GM19452 (cell line): ENCODE measurements at regions not wholly inside any gene's neighbourhood (a gene's known extent, or its start where the extent isn't known, plus 50 kb on each side); places are given as distances from the start of the nearest gene placed in this dataset.

Source experiments
- ATAC-seq: cut with Tn5 transposase; IDR thresholded peaks from one replicate; pipeline ENCODE4 v1.9.1; 2021; ENCODE audit not compliant: unreplicated experiment

DNA sequence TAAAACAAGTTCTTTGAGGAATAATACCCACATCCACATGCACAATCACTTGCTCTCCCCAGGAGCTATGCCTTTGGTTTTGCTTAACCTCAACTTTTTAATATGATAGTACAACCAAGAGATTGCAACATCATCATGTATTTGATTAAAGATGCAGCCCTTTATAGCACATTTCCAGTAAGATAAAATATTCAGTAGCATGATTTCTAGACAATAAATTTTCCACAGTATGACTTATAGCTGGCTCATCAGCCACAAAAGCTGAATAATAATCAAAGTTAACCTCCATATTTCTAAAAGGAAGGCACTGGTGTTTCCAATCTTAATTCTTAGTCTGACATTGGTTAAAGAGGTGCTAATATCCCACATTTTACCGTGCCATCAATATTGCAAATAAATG lies 622.5 kb downstream of the TBL1XR1 start:
- no peak for ATAC-seq

DNA sequence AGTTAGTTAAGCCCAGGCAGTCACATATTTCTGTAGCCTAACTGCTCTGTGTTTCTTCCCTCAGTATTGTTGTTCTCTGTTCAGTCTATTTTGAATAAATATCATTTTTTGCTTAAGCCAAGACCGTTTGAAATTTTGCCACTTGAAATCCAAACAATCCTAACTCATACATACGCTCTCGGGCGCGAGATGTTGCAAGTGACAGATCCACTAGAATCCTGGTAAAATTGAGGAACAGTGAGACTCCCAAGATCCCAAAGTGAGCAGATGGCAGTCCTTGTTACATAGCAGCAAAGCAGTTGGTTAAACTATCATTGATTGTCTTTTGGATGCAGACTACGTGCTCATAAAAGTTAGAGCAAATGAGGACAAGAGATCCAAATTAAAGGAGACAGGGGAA lies 625.4 kb downstream of the TBL1XR1 start:
- ATAC-seq = no peak

DNA sequence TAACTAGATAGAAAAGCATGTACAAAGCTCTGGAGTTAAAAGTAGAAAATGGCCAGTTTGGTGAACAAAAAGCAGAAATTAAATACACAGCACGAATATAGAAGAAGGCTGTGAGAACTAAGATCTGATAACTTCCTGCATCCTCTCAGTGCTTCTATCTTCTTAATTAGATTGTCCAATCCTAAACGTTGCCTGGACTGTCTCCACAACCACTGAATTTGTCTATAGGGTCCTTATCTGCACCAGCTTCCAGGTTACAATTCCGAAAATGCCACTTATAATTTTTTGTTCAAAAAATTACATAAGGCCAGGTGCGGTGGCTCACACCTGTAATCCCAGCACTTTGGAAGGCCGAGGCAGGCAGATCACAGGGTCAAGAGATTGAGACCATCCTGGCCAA lies 626.3 kb downstream of the TBL1XR1 start:
- no peak for ATAC-seq

DNA sequence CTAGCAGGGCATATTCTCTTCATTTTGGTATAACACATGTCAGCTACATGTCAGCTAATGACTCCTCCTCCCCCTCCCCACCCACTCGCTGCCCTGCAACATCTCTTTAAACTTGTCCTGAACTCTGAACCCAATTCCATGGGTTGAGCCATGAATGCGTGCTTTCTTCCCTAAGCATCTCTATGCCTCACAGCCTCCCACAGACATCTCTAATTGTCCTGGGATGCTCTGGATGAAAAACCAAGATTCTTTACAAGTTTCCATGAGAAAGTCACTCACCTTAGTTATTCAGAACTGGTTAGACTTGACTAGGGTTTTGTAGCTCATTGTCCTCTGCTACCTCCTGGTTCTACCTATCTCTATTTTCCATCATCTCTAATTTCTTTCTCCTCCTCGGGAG lies 629.1 kb downstream of the TBL1XR1 start:
- ATAC-seq = no peak

DNA sequence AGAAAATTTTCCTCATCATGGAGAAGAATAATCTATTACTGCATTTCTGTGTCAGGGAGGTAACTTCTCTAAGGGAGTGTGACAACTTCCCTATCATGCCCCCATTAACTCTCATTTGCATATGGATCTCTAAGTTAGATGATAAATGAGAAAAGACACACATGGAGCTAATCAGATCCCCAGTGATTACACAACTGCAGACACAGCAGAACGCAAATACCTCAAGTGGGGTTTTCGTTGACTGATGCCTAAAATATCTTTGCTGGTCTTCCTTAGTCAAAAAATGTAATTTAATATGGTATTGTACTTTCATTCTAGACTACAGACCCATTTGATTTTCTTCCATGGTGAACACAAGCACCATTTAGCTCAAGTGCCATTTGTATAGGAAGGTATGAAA lies 630.5 kb downstream of the TBL1XR1 start:
- ATAC-seq = no peak

DNA sequence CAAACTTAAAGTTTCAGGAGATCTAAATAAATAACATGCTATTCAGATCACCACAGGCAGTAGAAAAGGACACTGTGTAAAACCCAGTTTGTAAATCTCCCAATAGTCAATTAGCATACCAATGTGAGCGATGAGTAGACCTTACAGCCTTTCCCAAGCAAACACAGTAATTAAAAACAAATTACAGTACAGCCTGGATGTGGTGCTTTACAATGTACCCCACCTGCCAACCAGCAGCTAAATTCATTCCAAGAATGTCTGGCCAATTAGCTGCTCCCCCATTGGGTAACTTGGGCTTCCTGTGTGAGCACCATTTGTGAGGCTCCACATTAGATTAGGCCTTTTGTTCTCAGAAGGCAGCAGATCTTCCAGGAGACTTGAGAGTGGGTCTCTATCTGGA lies 635.0 kb downstream of the TBL1XR1 start:
- ATAC-seq = no peak

DNA sequence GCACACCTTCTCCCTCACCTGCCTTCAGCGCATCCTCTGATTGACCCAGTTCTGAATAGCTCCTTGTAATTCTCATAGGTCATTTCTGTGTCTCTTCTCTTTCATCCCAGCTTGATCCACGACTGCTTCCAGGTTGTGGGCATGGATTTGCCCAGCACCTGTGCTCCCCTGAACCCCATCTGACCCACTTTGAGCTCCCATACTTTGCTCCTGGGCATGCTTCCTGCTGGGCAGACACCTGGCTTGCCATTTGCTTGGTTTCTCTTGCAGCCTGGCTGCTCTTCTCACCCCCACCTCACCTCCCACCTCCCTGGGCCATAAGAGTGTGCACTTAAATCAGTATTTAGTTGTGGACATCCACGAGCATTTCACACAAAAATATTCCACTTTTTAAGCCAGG lies 635.5 kb downstream of the TBL1XR1 start:
- no peak for ATAC-seq

DNA sequence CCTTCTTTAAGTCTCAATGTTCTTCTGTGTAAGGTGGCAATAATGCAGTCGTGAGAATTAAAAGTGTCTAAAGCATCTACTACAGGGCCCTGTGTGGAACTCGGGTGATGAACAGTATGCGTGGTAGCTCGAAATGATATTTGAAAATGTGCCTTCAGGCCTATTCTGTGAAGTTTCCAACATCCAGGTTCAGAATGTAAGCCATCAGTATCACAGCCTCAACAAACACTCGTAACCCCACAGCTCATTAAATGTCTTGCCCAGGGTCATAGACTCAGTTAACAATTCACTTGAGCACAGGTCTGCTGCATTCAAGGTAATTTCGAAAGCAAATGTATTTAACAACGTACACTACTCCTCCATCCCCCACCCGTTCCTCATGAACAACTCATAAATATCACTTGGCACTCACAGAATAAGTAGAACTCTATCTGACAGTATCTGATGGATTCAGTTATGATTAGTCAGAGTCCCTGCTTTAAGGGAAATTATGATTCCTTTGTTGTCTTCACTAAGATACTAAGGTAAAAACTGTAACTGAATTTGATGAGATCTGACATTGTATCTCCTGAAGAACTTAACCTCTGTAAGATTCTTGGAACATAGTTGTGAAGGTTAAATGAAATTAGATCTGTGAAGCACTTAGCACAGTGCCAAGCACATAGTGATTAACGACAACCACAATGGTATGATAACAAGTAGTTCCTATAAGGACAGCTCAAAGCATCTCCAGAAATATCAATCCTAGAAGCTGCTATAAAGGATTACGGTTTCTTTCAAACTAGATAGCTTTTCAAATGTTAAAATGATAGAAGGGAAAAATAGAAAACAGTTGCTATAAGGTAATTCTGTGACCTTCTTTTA lies 642.3 kb downstream of the TBL1XR1 start:
- ATAC-seq = no peak

DNA sequence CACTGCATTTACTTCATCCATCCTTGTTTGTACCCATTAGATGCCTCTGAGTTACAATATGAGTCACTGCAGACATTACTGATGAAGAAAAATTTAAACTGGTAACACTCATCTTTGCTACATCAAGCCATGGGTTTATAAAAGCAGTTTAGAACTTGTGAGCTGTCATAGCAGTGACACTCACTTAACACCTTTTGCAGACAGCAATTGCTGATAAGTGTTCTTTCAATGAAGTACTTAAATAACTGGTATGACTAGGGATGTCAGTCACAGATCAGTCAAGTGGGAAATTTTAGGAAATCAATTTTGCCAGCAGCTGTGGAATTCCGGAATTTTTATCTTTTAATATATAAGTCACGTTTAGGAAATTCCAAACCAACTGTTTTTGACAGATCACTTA lies 643.0 kb downstream of the TBL1XR1 start:
- ATAC-seq = no peak

DNA sequence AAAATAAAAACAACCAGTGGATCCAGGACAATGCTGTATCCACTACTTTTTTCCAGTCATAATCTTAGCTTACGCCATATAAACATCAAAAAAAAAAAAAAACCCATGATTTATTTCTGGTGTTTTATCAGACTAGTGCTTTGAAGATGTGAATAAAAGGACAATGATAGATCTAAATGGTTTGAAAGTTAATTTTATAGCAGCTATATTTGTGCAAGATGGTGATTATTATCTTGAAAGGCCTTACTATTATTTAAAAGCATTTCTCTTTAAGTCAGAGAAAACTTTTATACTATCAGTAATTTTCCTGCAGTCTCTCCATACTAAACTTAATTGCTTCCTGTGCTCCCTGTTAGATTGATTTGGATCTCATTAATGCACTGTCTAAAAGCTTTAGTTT lies 670.3 kb downstream of the TBL1XR1 start:
- no peak for ATAC-seq

DNA sequence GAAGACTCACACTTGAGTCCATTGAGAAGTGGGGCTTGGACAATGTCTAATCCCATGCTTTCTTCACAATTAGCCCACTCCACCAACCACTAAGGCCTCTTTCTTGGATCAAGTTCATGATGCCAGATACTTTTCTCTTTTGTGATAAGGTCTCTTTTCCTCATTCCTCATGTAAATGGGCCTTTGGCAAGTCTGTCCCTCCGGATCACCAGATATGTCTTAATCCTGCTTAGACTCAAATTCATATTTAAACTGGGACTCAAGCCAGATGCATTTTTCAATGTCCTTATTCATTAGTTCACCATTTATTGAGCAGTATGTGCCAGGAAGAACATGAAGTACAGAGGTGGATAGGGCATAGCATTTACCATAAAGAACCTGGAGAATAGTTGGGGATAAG lies 671.1 kb downstream of the TBL1XR1 start:
- no peak for ATAC-seq

DNA sequence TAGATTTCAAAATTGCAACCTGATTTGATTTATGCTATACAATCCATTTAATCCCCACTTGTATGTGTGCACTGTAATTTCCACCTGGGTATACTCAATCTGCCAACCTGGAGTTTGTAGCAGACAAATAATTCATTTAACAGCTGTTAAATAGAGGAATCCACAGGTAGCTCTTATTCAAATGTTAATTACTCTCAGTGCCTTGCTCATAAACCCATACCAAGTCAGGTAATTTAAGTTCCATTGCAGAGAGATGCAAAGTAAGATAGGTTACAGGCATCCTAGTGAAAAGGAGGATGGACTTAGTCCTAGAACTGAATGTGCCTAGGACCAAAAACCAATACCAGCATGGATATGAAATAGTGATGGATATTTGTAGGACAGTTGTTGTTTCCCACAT lies 674.2 kb downstream of the TBL1XR1 start:
- ATAC-seq = no peak

DNA sequence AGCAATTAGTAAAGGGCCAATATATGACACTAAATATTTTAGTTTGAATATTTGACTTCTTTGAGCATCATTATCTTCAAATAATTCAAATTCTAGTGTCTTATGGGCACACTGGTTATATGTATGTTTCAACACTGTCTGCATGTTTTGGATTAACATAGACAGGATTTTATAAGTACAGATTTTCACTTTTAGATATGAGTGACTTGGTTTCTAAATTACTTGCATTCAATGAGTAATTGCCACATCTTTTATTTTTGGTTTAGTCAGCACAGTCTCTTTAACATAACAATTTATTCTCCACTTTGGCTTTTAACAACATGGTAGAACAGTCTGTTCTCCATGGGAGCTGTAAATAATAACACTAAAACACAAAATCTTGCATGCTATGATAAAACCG lies 674.8 kb downstream of the TBL1XR1 start:
- ATAC-seq = no peak

DNA sequence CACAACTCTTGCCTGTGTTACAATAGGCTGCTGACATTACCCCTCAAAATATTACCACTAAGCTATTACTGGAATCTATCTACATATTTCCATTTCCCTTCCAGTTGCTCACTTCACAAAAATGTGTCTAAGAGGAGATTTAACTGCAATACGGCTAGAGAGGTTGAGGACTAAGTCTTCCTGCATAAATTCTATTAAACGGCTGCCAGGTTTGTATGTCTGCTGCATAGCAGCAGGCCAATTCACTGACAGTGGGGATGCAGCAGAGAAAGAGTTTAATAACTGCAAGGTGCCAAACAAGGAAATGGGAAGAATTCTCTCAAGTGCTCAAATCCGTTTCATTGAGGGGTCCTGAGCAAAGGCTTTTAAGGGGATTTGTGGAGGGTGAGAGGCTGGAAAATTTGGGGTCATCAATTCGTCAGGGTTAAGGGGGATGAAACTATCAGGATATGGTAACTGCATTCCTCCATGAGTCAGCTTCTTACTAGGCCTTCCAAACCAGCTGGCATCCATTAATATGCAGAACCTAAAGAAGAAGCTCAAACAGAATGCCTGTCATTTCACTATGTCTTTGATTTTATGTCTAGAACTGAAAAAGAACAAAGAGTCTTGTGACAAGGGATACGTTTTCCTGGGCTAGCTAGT lies 675.6 kb downstream of the TBL1XR1 start:
- no peak for ATAC-seq

DNA sequence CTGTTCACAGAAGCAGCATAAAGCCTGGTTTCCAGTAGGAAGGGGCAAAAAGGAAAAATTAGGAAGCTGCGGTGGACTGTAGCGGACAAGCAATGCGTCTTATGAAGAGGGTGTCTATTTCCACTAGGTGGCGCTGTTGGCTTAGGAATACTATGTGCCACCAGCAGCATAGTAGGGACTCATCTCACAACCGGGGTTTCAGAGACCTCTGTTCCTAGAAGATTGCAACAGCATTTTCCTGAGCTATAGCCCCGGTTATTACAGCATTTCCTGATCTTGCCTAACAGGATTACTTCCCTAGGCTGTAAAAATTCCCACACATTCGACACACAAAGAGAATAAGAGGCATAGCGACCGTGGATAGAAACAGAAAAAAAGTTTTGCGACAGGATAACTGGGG lies 683.0 kb downstream of the TBL1XR1 start:
- ATAC-seq = no peak

DNA sequence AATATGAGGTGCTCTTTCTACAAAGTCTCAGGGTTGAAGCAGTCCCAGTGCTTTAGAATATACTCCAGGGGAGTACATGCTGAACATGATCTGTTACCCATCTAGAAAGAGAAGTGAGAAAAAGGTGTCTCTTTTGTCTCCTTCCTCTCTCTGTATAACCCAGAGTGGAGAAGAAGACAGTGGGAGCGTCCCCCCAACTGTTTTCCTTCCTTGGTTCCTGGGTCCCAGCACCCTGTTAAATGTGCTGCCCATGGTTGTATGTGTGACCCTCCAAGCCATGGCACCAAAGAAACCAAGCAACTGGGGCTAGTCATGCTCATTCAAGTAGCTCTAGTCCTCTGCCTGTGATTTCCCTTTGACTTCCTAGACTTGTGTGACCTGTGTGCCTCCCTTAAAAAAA lies 683.7 kb downstream of the TBL1XR1 start:
- no peak for ATAC-seq

DNA sequence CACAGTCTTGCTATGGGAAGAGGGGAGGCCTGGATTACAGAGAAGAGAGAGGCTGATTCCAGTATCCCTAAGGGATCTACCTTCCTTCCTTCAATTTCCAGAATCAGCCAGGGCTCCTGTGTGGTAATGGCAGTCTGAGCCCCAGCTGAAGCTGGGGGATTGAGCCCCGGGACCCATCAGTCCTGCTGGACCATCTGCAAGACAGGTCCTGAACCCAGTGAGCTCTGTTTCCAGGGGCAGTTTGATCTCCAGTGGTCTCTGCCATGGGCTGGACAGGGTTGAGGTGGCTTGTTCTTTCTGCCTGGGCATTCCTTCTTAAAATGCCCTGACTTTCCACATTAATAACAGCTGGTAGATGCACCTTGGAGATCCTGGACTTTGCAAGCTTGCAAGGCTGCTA lies 685.2 kb downstream of the TBL1XR1 start:
- no peak for ATAC-seq

DNA sequence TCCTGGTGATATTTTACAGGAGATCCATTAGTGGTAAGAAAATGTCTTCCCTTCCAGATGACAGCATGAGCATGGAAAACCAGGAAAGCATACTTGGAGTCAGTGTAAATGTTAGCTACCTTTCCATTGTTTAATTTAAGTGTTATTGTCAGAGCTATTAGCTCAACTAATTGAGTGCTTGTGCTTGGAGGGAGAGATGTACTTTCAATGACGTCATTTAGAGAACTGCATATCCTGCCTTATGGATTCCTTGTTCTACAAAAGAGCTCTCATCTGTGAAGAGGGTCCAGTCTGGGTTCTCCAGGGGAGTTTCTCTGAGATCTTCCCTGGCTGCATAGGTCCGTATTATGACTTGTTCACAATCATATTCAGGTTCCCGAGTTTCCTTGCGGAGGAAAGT lies 687.2 kb downstream of the TBL1XR1 start:
- no peak for ATAC-seq

DNA sequence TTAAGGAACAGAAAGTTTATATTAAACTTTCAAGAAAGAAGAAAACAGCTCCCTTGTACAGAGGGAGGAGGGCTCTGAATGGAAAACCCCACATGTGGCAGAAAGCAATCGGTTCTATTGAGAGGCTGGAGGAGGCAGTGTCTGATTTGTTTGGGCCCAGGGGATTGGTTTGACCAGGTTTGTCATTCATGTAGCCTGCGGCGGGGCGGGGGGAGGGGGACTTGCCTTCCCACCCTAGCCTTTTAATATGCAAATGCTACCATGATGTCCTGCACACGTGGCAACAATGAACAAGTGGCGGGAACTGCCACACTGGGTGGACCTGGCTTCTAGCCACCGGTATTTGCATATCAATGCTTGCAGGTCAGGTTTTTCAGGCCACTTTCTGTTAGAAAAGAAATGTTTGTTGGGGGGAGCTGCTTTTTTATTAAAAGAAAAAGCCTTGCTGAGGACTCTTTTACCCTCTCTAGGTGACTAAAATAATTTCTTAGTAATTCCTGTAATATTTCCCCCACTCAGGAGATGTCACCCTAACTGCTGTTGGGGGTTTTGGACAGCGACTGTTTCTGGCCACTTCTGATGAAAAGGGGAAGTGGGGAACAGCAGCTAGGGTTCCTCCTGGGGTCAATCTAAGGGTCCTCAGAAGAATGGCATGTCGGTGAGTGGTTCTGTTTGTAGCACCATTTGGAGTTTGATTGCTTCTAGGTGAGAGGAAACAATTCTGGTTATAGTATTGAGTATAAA lies 691.2 kb downstream of the TBL1XR1 start:
- no peak for ATAC-seq

DNA sequence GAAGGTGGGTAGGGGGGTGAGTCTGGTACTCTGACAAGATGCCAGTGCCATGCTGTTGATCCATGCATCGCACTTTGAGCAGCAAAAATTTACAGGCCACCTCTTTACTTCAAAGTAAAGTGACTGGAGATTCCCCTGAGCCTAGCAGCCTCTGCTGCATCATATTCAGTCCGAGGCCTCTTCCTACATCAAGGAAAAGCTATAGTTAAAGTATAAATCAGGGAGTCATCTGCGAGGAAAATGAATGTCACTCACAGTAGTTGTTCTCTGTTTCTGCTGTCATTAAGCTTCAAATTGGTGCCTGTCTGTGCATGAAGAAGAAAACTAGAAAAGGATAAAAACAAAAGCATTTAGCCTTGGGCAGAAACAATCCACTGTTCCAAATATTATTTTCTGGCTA lies 706.2 kb downstream of the TBL1XR1 start:
- ATAC-seq = no peak

DNA sequence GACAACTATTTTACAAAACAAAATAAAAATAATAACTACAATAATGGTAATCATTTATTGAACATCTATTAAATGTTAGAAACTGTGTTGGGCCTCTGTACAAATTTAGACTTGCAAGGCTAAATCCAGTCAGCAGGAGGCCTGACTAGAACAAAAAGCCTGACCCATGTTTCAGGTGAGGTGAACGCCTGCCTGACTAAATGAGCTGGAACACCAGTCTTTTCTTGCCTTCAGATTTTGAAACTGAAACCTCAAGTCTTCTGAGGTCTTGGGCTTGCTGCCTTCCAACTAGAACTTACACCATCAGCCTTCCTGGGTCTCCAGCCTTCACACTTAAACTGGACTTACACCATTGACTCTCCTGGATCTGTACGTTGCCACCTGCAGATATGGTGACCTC lies 706.9 kb downstream of the TBL1XR1 start:
- ATAC-seq = no peak

DNA sequence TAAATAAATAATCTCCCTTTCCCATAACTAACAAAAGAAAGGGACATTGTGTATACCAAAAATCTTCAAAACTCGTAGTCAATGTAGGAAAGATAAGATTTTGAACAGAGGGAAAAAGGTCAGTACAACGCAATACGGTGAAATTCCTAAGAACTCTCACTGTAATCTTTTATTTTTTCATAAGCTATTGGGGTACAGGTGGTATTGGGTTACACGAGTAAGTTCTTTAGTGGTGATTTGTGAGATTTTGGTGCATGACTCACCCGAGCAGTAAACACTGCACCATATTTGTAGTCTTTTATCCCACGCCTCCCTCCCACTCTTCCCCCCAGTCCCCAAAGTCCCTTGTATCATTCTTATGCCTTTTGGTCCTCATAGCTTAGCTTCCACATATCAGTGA lies 718.0 kb downstream of the TBL1XR1 start:
- ATAC-seq = no peak
